ENCODE measurements at regions not wholly inside any gene's neighbourhood (a gene's known extent, or its start where the extent isn't known, plus 50 kb on each side); places are given as distances from the start of the nearest gene placed in this dataset.

DNA sequence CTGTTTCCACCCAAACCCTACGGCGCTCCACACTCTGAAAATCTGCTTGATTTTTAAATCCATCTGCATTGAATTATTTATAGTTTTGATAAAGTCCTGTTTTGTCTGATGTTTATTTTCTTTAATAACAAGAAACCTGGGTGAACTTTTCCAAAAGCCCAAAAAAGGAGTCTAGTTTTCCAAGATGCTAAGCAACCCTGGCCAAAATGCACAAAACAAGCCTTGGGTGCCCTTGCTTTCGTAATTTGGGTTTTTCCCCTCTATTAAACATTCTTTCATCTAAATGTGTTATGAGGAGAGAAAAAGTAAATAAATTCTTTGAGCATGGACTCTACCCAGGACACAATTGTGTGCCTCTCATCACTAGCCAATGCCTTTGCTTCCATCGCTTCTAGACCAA lies 468.9 kb downstream of the MCTP2 start:
- ATAC-seq (ENCODE audit: low read depth) (no peak), DNase-seq (ENCODE audit: low spot score) (no peak)
- H3K9me3 ChIP-seq (ENCODE audit: severe bottlenecking) = no peaks in the 10 kb centered on the region
- H3K27me3 ChIP-seq (ENCODE audit: insufficient read depth, poor library complexity, severe bottlenecking) = no peaks in the 10 kb centered on the region
- H3K4me1 ChIP-seq (ENCODE audit: insufficient read depth, poor library complexity, severe bottlenecking) = no peaks in the 10 kb centered on the region
- H3K4me3 ChIP-seq (ENCODE audit: severe bottlenecking) = no peak overlapping the region
- TF ChIP-seq, protein P1, sequence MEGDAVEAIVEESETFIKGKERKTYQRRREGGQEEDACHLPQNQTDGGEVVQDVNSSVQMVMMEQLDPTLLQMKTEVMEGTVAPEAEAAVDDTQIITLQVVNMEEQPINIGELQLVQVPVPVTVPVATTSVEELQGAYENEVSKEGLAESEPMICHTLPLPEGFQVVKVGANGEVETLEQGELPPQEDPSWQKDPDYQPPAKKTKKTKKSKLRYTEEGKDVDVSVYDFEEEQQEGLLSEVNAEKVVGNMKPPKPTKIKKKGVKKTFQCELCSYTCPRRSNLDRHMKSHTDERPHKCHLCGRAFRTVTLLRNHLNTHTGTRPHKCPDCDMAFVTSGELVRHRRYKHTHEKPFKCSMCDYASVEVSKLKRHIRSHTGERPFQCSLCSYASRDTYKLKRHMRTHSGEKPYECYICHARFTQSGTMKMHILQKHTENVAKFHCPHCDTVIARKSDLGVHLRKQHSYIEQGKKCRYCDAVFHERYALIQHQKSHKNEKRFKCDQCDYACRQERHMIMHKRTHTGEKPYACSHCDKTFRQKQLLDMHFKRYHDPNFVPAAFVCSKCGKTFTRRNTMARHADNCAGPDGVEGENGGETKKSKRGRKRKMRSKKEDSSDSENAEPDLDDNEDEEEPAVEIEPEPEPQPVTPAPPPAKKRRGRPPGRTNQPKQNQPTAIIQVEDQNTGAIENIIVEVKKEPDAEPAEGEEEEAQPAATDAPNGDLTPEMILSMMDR (IDR thresholded peaks at IDR 0.05; ENCODE audit: poor library complexity, severe bottlenecking) = no peak
- H3K36me3 ChIP-seq (ENCODE audit: low read depth) = no peaks in the 10 kb centered on the region
- H3K27ac ChIP-seq (ENCODE audit: poor library complexity, severe bottlenecking) = no peak overlapping the region

DNA sequence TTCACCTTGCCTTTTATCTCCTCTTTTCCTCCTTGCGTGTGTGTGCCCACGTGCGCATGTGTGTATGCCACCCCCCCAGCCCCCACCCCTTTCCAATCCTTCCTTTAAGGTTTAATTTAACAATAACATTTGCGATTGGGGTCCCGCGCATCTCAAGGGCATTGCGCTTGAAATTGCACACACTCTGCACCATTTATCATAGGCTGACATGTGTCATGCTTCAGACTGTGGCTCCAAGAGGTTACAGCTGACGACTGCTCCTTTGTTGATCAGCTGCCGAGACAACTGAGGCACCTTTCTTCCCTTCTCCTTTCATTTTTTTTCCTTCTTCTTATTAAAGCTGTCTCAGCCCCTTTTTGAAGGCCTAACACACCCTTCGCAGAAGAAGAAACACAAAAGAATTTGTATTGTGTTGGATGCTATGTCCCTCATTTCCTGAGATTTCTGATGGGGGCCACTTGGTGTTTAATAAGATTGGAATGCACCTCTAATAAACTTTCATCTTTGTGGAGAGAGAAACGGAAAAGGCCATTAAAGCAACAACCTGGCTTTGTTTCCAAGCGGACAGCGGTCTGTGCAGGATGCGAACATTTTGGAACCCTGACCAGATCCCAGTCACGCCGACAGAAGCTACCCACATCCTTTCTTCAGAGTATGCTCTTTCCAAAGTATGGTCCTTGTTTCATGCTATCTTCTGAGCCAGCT lies 470.1 kb downstream of the MCTP2 start:
- DNase-seq (ENCODE audit: low spot score) = no peak
- Histone ChIP-seq H3K4me3 (ENCODE audit: severe bottlenecking) (no peak overlapping the region), H3K4me1 (ENCODE audit: insufficient read depth, poor library complexity, severe bottlenecking) (no peaks in the 10 kb centered on the region), H3K27me3 (ENCODE audit: insufficient read depth, poor library complexity, severe bottlenecking) (no peaks in the 10 kb centered on the region), H3K9me3 (ENCODE audit: severe bottlenecking) (no peaks in the 10 kb centered on the region), H3K27ac (ENCODE audit: poor library complexity, severe bottlenecking) (no peak overlapping the region), H3K36me3 (ENCODE audit: low read depth) (no peaks in the 10 kb centered on the region)
- no peak for ATAC-seq (ENCODE audit: low read depth)
- TF ChIP-seq, protein P1 (IDR thresholded peaks at IDR 0.05; ENCODE audit: poor library complexity, severe bottlenecking) = no peak

DNA sequence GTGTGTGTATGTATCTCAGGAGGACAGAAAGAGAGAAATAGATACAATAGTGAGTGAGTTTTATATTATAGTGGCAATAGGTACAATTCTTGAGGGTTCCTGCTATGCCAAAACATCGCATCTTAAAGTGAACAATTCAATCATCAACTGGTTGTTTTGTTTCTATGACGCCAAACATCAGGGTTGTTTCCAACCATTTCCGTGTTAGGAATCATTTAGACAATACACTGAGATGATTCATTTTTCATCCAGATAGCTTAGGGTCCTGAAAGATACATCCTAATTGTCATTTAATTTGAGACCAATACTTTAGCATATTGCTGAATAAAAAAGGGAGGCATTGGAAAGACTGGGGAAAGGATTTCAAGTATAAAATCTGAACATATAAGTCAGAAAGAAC lies 472.2 kb downstream of the MCTP2 start:
- H3K9me3 ChIP-seq (ENCODE audit: severe bottlenecking) = no peaks in the 10 kb centered on the region
- no peaks in the 10 kb centered on the region for H3K4me1 ChIP-seq (ENCODE audit: insufficient read depth, poor library complexity, severe bottlenecking)
- TF ChIP-seq, protein P1 (IDR thresholded peaks at IDR 0.05; ENCODE audit: poor library complexity, severe bottlenecking) = no peak
- ATAC-seq (ENCODE audit: low read depth) (no peak), DNase-seq (ENCODE audit: low spot score) (no peak)
- H3K27ac ChIP-seq (ENCODE audit: poor library complexity, severe bottlenecking) = no peak overlapping the region
- no peaks in the 10 kb centered on the region for H3K36me3 ChIP-seq (ENCODE audit: low read depth)
- H3K4me3 ChIP-seq (ENCODE audit: severe bottlenecking) = no peak overlapping the region
- no peaks in the 10 kb centered on the region for H3K27me3 ChIP-seq (ENCODE audit: insufficient read depth, poor library complexity, severe bottlenecking)

DNA sequence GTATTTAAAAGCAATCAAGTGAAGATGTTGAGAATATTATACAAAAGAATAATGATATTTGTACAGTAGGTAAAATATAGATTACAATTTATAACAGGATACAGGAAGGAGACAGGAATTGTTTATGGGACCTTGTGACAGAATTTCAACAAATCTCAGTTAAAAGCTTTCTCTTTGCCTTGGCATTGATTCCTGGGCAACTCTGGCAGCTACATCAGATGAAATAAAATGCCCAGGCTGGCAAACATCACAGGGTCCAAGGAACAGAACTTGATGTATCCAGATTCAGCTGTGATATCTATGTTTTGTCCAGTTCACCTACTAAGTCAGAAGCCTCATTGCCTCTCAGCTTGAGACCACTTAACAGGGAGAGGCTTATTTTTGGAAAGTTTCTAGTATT lies 473.1 kb downstream of the MCTP2 start:
- no peak overlapping the region for H3K27ac ChIP-seq (ENCODE audit: poor library complexity, severe bottlenecking)
- H3K36me3 ChIP-seq (ENCODE audit: low read depth) = no peaks in the 10 kb centered on the region
- ATAC-seq (ENCODE audit: low read depth) = no peak
- TF ChIP-seq, protein P1 (IDR thresholded peaks at IDR 0.05; ENCODE audit: poor library complexity, severe bottlenecking) = no peak
- DNase-seq (ENCODE audit: low spot score) = no peak
- no peaks in the 10 kb centered on the region for H3K9me3 ChIP-seq (ENCODE audit: severe bottlenecking)
- no peaks in the 10 kb centered on the region for H3K4me1 ChIP-seq (ENCODE audit: insufficient read depth, poor library complexity, severe bottlenecking)
- H3K27me3 ChIP-seq (ENCODE audit: insufficient read depth, poor library complexity, severe bottlenecking) = no peaks in the 10 kb centered on the region
- no peak overlapping the region for H3K4me3 ChIP-seq (ENCODE audit: severe bottlenecking)

DNA sequence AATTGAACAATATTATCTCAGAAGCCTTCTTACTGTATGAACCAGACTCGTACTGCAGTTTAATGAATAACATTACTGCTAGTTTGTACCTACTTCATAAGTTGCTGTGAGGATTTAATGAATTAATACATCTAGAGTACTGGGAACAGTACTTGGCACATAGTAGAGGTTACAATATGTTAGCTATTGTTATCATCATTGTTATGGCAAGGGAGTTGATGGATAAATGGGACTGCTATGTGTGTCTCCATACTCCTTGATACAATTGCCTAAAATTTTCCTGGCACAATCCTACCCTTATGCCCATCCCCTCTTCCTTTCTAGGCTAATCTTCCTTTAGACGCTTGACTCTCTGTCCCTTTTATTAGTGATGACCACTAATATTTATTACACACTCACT lies 473.6 kb downstream of the MCTP2 start:
- H3K4me1 ChIP-seq (ENCODE audit: insufficient read depth, poor library complexity, severe bottlenecking) = no peaks in the 10 kb centered on the region
- ATAC-seq (ENCODE audit: low read depth) (no peak), DNase-seq (ENCODE audit: low spot score) (no peak)
- no peak overlapping the region for H3K27ac ChIP-seq (ENCODE audit: poor library complexity, severe bottlenecking)
- no peak overlapping the region for H3K4me3 ChIP-seq (ENCODE audit: severe bottlenecking)
- no peaks in the 10 kb centered on the region for H3K9me3 ChIP-seq (ENCODE audit: severe bottlenecking)
- TF ChIP-seq, protein P1 (IDR thresholded peaks at IDR 0.05; ENCODE audit: poor library complexity, severe bottlenecking) = no peak
- H3K36me3 ChIP-seq (ENCODE audit: low read depth) = no peaks in the 10 kb centered on the region
- H3K27me3 ChIP-seq (ENCODE audit: insufficient read depth, poor library complexity, severe bottlenecking) = no peaks in the 10 kb centered on the region
